Endodermal cell (in vitro differentiated cells): ENCODE measurements at regions not wholly inside any gene's neighbourhood (a gene's known extent, or its start where the extent isn't known, plus 50 kb on each side); places are given as distances from the start of the nearest gene placed in this dataset.

Experiments used
- DNase-seq: peaks from one replicate; pipeline ENCODE4 v3.0.0-alpha.2; 2017
- H3K27ac ChIP-seq: 2 replicates; pipeline ENCODE4 v1.5.1; 2013; ENCODE audit warnings: mild to moderate bottlenecking, low read depth, low read length, moderate library complexity
- H3K27me3 ChIP-seq: 2 replicates; pipeline ENCODE4 v1.6.1; 2013; ENCODE audit warnings: mild to moderate bottlenecking, low read length, moderate library complexity; ENCODE audit not compliant: insufficient read depth, control insufficient read depth, poor library complexity, severe bottlenecking
- H3K36me3 ChIP-seq: 2 replicates; pipeline ENCODE4 v1.7.0; 2013; ENCODE audit warnings: mild to moderate bottlenecking, low read length, moderate library complexity; ENCODE audit not compliant: control insufficient read depth, insufficient read depth
- H3K4me1 ChIP-seq: one replicate; pipeline ENCODE4 v1.7.0; 2013; ENCODE audit warnings: low read length; ENCODE audit not compliant: control insufficient read depth, insufficient read depth
- H3K4me3 ChIP-seq: 2 replicates; pipeline ENCODE4 v1.5.1; 2013; ENCODE audit warnings: mild to moderate bottlenecking, low read length, moderate library complexity
- H3K9ac ChIP-seq: 2 replicates; pipeline ENCODE4 v1.6.1; 2013; ENCODE audit warnings: mild to moderate bottlenecking, low read length, moderate library complexity; ENCODE audit not compliant: poor library complexity, severe bottlenecking; ENCODE audit errors: extremely low read depth
- H3K9me3 ChIP-seq: 2 replicates; pipeline ENCODE4 v1.6.1; 2013; ENCODE audit warnings: mild to moderate bottlenecking, low read length, moderate library complexity; ENCODE audit not compliant: control insufficient read depth
- H3K27ac Mint-ChIP-seq: 2 replicates; pipeline ENCODE4 v1.8.0; 2020; ENCODE audit warnings: mixed read lengths
- H3K27me3 Mint-ChIP-seq: 2 replicates; pipeline ENCODE4 v1.8.0; 2021; ENCODE audit warnings: mild to moderate bottlenecking, mixed read lengths; ENCODE audit not compliant: insufficient read depth
- H3K36me3 Mint-ChIP-seq: 2 replicates; pipeline ENCODE4 v1.8.0; 2020; ENCODE audit warnings: low read depth, mixed read lengths
- H3K4me1 Mint-ChIP-seq: 2 replicates; pipeline ENCODE4 v1.8.0; 2020; ENCODE audit warnings: mixed read lengths
- H3K4me3 Mint-ChIP-seq: 2 replicates; pipeline ENCODE4 v1.8.0; 2020; ENCODE audit warnings: mild to moderate bottlenecking, moderate library complexity, mixed read lengths
- H3K9me3 Mint-ChIP-seq: 2 replicates; pipeline ENCODE4 v1.8.0; 2020; ENCODE audit warnings: mild to moderate bottlenecking, mixed read lengths
- WGBS, 2 experiments: methylation state at CpG; one replicate each; pipeline versions ENCODE4 v1.1.5 to v1.1.7; 2013; ENCODE audit warnings: missing lambda C conversion rate in 2 of 2, mixed read lengths in 1 of 2; ENCODE audit not compliant: insufficient coverage in 1 of 2, insufficient read length in 1 of 2; 5-methylcytosine and 5-hydroxymethylcytosine counted together
- TF ChIP-seq, protein P1 (sequence below): fragments of 200-600 bp; sonication (generic); conservative IDR thresholded peaks from 2 replicates; pipeline ENCODE4 v1.5.0; 2021; ENCODE audit warnings: antibody characterized with exemption, mild to moderate bottlenecking

DNA sequence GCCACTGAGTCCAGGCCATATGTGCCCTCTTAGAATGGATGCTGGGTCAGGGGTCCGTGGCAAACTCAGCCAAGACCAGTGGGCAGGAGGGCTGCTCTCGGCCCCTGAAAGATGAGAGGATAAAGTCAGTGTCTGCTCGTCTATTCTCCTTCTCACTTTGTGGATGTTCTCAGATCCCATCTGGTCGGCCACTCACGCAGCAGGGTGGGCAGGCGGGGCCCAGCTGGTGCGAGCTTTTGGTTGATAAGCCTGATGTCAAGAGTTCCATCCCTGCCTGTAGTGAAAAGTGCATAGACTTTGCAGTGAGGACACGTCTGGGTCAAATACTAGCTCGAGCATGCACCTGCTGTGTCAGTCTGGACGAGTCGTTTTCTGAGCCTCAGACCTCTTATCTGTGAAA is 556.2 kb upstream of the EEF2KMT start:
- no peaks in the 10 kb centered on the region for H3K4me1 ChIP-seq
- Mint-ChIP-seq H3K9me3 (no peaks in the 10 kb centered on the region), H3K4me1 (peaks cover 14% of the 10 kb centered on the region), H3K27ac (no peak overlapping the region), H3K36me3 (no peaks in the 10 kb centered on the region), H3K4me3 (no peak overlapping the region), H3K27me3 (peaks cover 7% of the 10 kb centered on the region)
- H3K27me3 ChIP-seq = no peaks in the 10 kb centered on the region
- 89 to 96% methylated on average over 9 to 11 of the region's 11 CpGs for WGBS, 2 experiments
- no peak for DNase-seq
- H3K27ac ChIP-seq = no peak overlapping the region
- H3K9ac ChIP-seq = no peak overlapping the region
- no peaks in the 10 kb centered on the region for H3K9me3 ChIP-seq
- TF ChIP-seq, protein P1, sequence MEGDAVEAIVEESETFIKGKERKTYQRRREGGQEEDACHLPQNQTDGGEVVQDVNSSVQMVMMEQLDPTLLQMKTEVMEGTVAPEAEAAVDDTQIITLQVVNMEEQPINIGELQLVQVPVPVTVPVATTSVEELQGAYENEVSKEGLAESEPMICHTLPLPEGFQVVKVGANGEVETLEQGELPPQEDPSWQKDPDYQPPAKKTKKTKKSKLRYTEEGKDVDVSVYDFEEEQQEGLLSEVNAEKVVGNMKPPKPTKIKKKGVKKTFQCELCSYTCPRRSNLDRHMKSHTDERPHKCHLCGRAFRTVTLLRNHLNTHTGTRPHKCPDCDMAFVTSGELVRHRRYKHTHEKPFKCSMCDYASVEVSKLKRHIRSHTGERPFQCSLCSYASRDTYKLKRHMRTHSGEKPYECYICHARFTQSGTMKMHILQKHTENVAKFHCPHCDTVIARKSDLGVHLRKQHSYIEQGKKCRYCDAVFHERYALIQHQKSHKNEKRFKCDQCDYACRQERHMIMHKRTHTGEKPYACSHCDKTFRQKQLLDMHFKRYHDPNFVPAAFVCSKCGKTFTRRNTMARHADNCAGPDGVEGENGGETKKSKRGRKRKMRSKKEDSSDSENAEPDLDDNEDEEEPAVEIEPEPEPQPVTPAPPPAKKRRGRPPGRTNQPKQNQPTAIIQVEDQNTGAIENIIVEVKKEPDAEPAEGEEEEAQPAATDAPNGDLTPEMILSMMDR = no peak
- no peak overlapping the region for H3K4me3 ChIP-seq
- H3K36me3 ChIP-seq = no peaks in the 10 kb centered on the region

DNA sequence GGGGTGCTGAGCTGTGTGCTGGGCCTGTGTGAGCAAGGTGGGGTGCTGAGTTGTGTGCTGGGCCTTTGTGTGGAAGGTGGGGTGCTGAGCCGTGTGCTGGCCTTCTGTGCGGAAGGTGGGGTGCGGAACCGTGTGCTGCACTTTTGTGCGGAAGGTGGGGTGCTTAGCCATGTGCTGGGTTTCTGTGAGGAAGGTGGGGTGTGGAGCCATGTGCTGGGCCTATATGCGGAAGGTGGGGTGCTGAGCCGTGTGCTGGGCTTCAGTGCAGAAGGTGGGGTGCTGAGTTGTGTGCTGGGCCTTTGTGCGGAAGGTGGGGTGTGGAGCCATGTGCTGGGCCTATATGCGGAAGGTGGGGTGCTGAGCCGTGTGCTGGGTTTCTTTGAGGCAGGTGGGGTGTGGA is 555.4 kb upstream of the EEF2KMT start:
- Mint-ChIP-seq H3K36me3 (no peaks in the 10 kb centered on the region), H3K27me3 (peaks cover 7% of the 10 kb centered on the region), H3K27ac (peak overlapping the region; percentile 68), H3K9me3 (no peaks in the 10 kb centered on the region), H3K4me1 (peaks cover 14% of the 10 kb centered on the region), H3K4me3 (no peak overlapping the region)
- Histone ChIP-seq H3K9ac (no peak overlapping the region), H3K27me3 (no peaks in the 10 kb centered on the region), H3K4me3 (no peak overlapping the region), H3K27ac (no peak overlapping the region), H3K36me3 (no peaks in the 10 kb centered on the region), H3K4me1 (no peaks in the 10 kb centered on the region), H3K9me3 (no peaks in the 10 kb centered on the region)
- WGBS, 2 experiments = 89 to 93% methylated on average over 3 to 10 of the region's 10 CpGs
- DNase-seq = no peak
- TF ChIP-seq, protein P1 = no peak

DNA sequence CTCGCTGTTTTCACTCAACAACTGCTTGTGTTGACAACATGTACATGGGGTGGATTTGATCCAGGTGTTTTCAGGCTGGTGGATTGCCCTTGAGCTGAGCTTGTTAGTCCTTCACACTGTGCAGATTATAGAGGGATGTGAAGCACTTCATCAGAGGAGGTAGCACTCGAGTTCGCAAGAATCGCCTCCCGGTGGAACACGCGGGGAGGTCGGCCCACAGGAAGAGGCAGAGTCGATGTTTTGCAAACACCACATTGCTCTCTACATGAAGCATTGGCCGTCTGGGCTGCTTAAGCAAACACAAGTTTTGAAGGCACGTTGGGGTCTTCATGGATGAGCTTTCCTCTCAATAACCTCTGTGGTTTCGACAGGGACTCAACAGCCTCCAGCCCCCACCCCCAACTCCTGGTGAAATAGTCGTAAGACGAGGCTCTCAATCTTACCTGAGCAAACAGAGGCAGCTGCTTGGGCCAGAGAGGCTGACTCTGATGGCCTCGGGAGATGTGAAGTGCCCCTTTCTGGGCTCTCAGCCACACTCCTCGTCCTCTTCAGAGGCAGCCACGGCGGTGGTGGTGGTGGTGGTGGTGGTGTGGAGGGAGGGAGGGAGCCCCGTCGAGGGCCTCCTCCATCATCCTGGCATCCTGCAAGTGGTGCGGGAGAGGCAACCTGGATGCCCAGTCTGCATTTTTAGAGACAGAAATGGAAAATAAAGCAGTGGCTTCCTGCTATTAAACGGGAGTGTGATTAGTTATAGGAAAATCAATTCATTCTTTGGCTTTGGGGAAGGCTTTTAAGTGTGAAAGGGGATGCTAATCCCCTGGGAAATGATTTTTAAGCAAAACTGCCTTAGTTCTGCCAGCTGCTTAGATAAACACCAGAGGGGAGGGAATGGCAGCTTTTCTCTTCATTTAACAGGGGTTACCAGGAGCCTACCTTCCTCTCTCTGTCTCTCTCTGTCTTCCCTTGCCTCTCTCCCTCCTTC is 552.5 kb upstream of the EEF2KMT start:
- no peaks in the 10 kb centered on the region for H3K27me3 ChIP-seq
- H3K4me1 ChIP-seq = no peaks in the 10 kb centered on the region
- H3K27ac Mint-ChIP-seq = no peak overlapping the region
- H3K4me3 ChIP-seq = no peak overlapping the region
- peaks cover 17% of the 10 kb centered on the region for H3K4me1 Mint-ChIP-seq
- no peak overlapping the region for H3K9ac ChIP-seq
- no peaks in the 10 kb centered on the region for H3K9me3 Mint-ChIP-seq
- H3K9me3 ChIP-seq = no peaks in the 10 kb centered on the region
- 81 to 83% methylated on average over 10 to 22 of the region's 22 CpGs for WGBS, 2 experiments
- H3K27me3 Mint-ChIP-seq = peaks cover 8% of the 10 kb centered on the region
- no peaks in the 10 kb centered on the region for H3K36me3 Mint-ChIP-seq
- H3K36me3 ChIP-seq = no peaks in the 10 kb centered on the region
- H3K4me3 Mint-ChIP-seq = no peak overlapping the region
- peak; percentile 55 for DNase-seq
- H3K27ac ChIP-seq = no peak overlapping the region
- TF ChIP-seq, protein P1 = no peak
